HCT116 (cell line): ENCODE measurements at regions not wholly inside any gene's neighbourhood (a gene's known extent, or its start where the extent isn't known, plus 50 kb on each side); places are given as distances from the start of the nearest gene placed in this dataset.

Source experiments
- ATAC-seq: fragments of 200-7000 bp; cut with Tn5 transposase; 2 replicates; pipeline ENCODE4 v1.9.1; 2020; ENCODE audit warnings: mild to moderate bottlenecking, moderate library complexity
- BruUV-seq: library from RNA; stranded (reverse); fragments of 400-500 nt; replicated peaks from 2 replicates; lab custom pipeline; 2021; lab: Mats Ljungman, UMichigan
- CTCF ChIA-PET: fragments of 300-600 bp; sonication (Branson Sonifier 250); formaldehyde crosslinking; loops from one replicate; lab custom pipeline; 2021; ENCODE audit warnings: antibody characterized with exemption; lab: Charles Lee
- POLR2A ChIA-PET: fragments of 300-600, 350-600 bp; sonication (Branson Sonifier 250); formaldehyde crosslinking; loops from one replicate; lab custom pipeline; 2021; ENCODE audit warnings: antibody characterized with exemption; lab: Charles Lee
- RAD21 ChIA-PET, 2 experiments: fragments of 300-600 bp; sonication (Branson Sonifier 250); formaldehyde crosslinking; loops; one replicate each; lab custom pipeline; 2023; ENCODE audit warnings: low total read pairs in 2 of 2; ENCODE audit not compliant: uncharacterized antibody in 2 of 2, unreplicated experiment in 2 of 2, low non-redundant PET in 1 of 2; lab: Charles Lee
- DNase-seq: peaks from one replicate; pipeline ENCODE4 v3.0.0-alpha.2; 2010; ENCODE audit warnings: low read depth, low spot score
- H2AFZ ChIP-seq: fragments of 200-600 bp; shearing (Covaris generic), sonication (generic); 2 replicates; pipeline ENCODE4 v1.6.1; 2017; ENCODE audit warnings: low read depth, mixed run types, mixed read lengths, antibody characterized with exemption, low read length; ENCODE audit not compliant: poor library complexity, severe bottlenecking
- H3K27ac ChIP-seq: 2 replicates; pipeline ENCODE4 v1.5.1; 2012; ENCODE audit warnings: low read depth, low read length
- H3K27me3 ChIP-seq: fragments of 200-600 bp; sonication (generic); 2 replicates; pipeline ENCODE4 v1.6.1; 2016; ENCODE audit warnings: mixed run types, low read length, mixed read lengths; ENCODE audit not compliant: insufficient read depth
- H3K36me3 ChIP-seq, 2 experiments: fragments of 200-500 bp in 1 of 2; fragments of 200-600 bp in 1 of 2; sonication (Bioruptor generic) in 1 of 2; sonication (generic) in 1 of 2; 2 replicates each; pipeline versions ENCODE4 v1.5.1 to v1.6.1; 2014 to 2016; ENCODE audit warnings: low read length in 2 of 2, inconsistent platforms in 1 of 2, mixed read lengths in 1 of 2, mixed run types in 1 of 2; ENCODE audit not compliant: insufficient read depth in 2 of 2, control insufficient read depth in 1 of 2
- H3K4me1 ChIP-seq, 2 experiments: fragments of 200-600 bp in 1 of 2; sonication (generic) in 1 of 2; 2 replicates each; pipeline versions ENCODE4 v1.5.1 to v1.6.1; 2012 to 2017; ENCODE audit warnings: low read length in 2 of 2, inconsistent platforms in 1 of 2, mild to moderate bottlenecking in 1 of 2, mixed read lengths in 1 of 2, mixed run types in 1 of 2, moderate library complexity in 1 of 2; ENCODE audit not compliant: insufficient read depth in 2 of 2, control insufficient read depth in 1 of 2
- H3K4me2 ChIP-seq: fragments of 200-600 bp; sonication (generic); 2 replicates; pipeline ENCODE4 v1.6.1; 2017; ENCODE audit warnings: mixed run types, low read length, mixed read lengths
- H3K4me3 ChIP-seq, 2 experiments: fragments of 200-600 bp in 1 of 2; sonication (generic) in 1 of 2; replicated peaks in 1 of 2; 2 replicates each; pipeline ENCODE4 v1.5.1; 2011 to 2016; ENCODE audit warnings: low read length in 2 of 2, control low read depth in 1 of 2, low read depth in 1 of 2, mild to moderate bottlenecking in 1 of 2, mixed read lengths in 1 of 2, mixed run types in 1 of 2
- H3K79me2 ChIP-seq: fragments of 200-600 bp; sonication (generic); 2 replicates; pipeline ENCODE4 v1.6.1; 2017; ENCODE audit warnings: mild to moderate bottlenecking, mixed run types, low read length, moderate library complexity, mixed read lengths; ENCODE audit not compliant: insufficient read depth
- H3K9ac ChIP-seq: fragments of 200-600 bp; sonication (generic); 2 replicates; pipeline ENCODE4 v1.6.1; 2016; ENCODE audit warnings: low read length, mixed read lengths
- H3K9me2 ChIP-seq: fragments of 200-600 bp; sonication (generic), shearing (Covaris generic); 2 replicates; pipeline ENCODE4 v1.6.1; 2017; ENCODE audit warnings: mixed run types, mild to moderate bottlenecking, moderate library complexity; ENCODE audit not compliant: insufficient read depth
- H3K9me3 ChIP-seq, 2 experiments: fragments of 200-500 bp in 1 of 2; fragments of 200-600 bp in 1 of 2; sonication (Bioruptor generic) in 1 of 2; sonication (generic) in 1 of 2; 2 replicates each; pipeline ENCODE4 v1.6.1; 2014 to 2017; ENCODE audit warnings: low read length in 2 of 2, mixed read lengths in 2 of 2, inconsistent platforms in 1 of 2, low read depth in 1 of 2, mild to moderate bottlenecking in 1 of 2, mixed run types in 1 of 2, moderate library complexity in 1 of 2; ENCODE audit not compliant: control insufficient read depth in 1 of 2, insufficient read depth in 1 of 2
- H4K20me1 ChIP-seq: fragments of 200-600 bp; sonication (generic), shearing (Covaris generic); 2 replicates; pipeline ENCODE4 v1.6.1; 2017; ENCODE audit warnings: mixed run types, mild to moderate bottlenecking, moderate library complexity; ENCODE audit not compliant: insufficient read depth
- ATF3 ChIP-seq: IDR thresholded peaks from 2 replicates; pipeline ENCODE4 v1.6.1; 2012
- CBX3 ChIP-seq: IDR thresholded peaks from 2 replicates; pipeline ENCODE4 v1.6.1; 2012; ENCODE audit warnings: low read depth
- EGR1 ChIP-seq: IDR thresholded peaks from 2 replicates; pipeline ENCODE4 v1.6.1; 2012; ENCODE audit warnings: low read depth
- POLR2A ChIP-seq: IDR thresholded peaks from 2 replicates; pipeline ENCODE4 v1.7.0; 2011; ENCODE audit warnings: borderline replicate concordance; ENCODE audit not compliant: insufficient read depth, insufficient read length; ENCODE audit errors: extremely low read depth
- POLR2AphosphoS5 ChIP-seq: IDR thresholded peaks from 2 replicates; pipeline ENCODE4 v1.6.1; 2011; ENCODE audit warnings: mild to moderate bottlenecking, low read depth, low read length, moderate library complexity
- RAD21 ChIP-seq: IDR thresholded peaks from 2 replicates; pipeline ENCODE4 v1.6.1; 2012; ENCODE audit warnings: low read depth, mild to moderate bottlenecking
- SP1 ChIP-seq: IDR thresholded peaks from 2 replicates; pipeline ENCODE4 v1.6.1; 2012; ENCODE audit warnings: low read depth
- TCF7L2 ChIP-seq: IDR thresholded peaks from 2 replicates; pipeline ENCODE4 v1.7.0; 2011; ENCODE audit warnings: borderline replicate concordance, inconsistent platforms; ENCODE audit not compliant: insufficient read depth, insufficient read length; ENCODE audit errors: extremely low read depth
- YY1 ChIP-seq: IDR thresholded peaks from 2 replicates; pipeline ENCODE4 v1.6.1; 2011; ENCODE audit warnings: low read length, low read depth, moderate library complexity, mild to moderate bottlenecking; ENCODE audit not compliant: insufficient replicate concordance; ENCODE audit errors: extremely low read depth
- intact Hi-C: fragments of 100-400 bp; cut with micrococcal nuclease; formaldehyde crosslinking; loops from 2 replicates; pipeline ENCODE4 v1.10.0; 2022

GRCh38 chr13:59408738-59409137 lies 755.0 kb downstream of the DIAPH3 start:
- CTCF ChIA-PET = no interaction called here
- BruUV-seq = no TSS peak

GRCh38 chr13:59409211-59409610 lies 754.5 kb downstream of the DIAPH3 start:
- H3K36me3 ChIP-seq = no peaks in the 10 kb centered on the region
- H3K27me3 ChIP-seq = no peaks in the 10 kb centered on the region
- H3K4me1 ChIP-seq = no peaks in the 10 kb centered on the region
- TF ChIP-seq YY1 (no peak), POLR2AphosphoS5 (no peak)
- TF ChIP-seq, all 23 proteins: peak for 0
- H2AFZ ChIP-seq = no peak overlapping the region
- intact Hi-C loops = no loop called here
- H3K79me2 ChIP-seq = no peaks in the 10 kb centered on the region
- H3K4me2 ChIP-seq = no peak overlapping the region
- H4K20me1 ChIP-seq = no peaks in the 10 kb centered on the region
- H3K9me3 ChIP-seq = no peaks in the 10 kb centered on the region
- CTCF ChIA-PET = no interaction called here
- RAD21 ChIA-PET = no interaction called here
- ATAC-seq (no peak), DNase-seq (no peak)
- H3K4me3 ChIP-seq = no peak overlapping the region
- H3K9ac ChIP-seq = no peak overlapping the region
- no TSS peak for BruUV-seq
- no peak overlapping the region for H3K27ac ChIP-seq
- POLR2A ChIA-PET = no interaction called here
- H3K9me2 ChIP-seq = no peaks in the 10 kb centered on the region

More at GRCh38 chr13:59408738-59409137, 755.0 kb downstream of the DIAPH3 start:
- Histone ChIP-seq H2AFZ (no peak overlapping the region), H3K79me2 (no peaks in the 10 kb centered on the region), H3K9ac (no peak overlapping the region), H3K27me3 (no peaks in the 10 kb centered on the region), H3K36me3 (no peaks in the 10 kb centered on the region), H4K20me1 (no peaks in the 10 kb centered on the region), H3K27ac (no peak overlapping the region), H3K9me3 (no peaks in the 10 kb centered on the region), H3K9me2 (no peaks in the 10 kb centered on the region), H3K4me1 (no peaks in the 10 kb centered on the region), H3K4me2 (no peak overlapping the region), H3K4me3 (no peak overlapping the region)
- DNase-seq (no peak), ATAC-seq (no peak)
- RAD21 ChIA-PET = no interaction called here
- TF ChIP-seq CBX3 = no peak
- TF ChIP-seq SP1 = no peak
- TF ChIP-seq RAD21 = no peak
- no peak for TF ChIP-seq EGR1
- no peak for TF ChIP-seq ATF3
- TF ChIP-seq YY1 = no peak
- TF ChIP-seq TCF7L2 = no peak
- no peak for TF ChIP-seq POLR2A
- POLR2A ChIA-PET = no interaction called here
- intact Hi-C loops = no loop called here
